Muscle layer of duodenum (tissue), 2 donors: ENCODE measurements at regions not wholly inside any gene's neighbourhood (a gene's known extent, or its start where the extent isn't known, plus 50 kb on each side); places are given as distances from the start of the nearest gene placed in this dataset.

Experiments
- H3K27ac ChIP-seq: one replicate; pipeline ENCODE4 v1.7.0; 2013; ENCODE audit warnings: mild to moderate bottlenecking, low read length
- H3K27me3 ChIP-seq: one replicate; pipeline ENCODE4 v1.7.0; 2013; ENCODE audit warnings: low read depth, mild to moderate bottlenecking, control low read depth, low read length
- H3K36me3 ChIP-seq, 2 donors: one replicate each; pipeline ENCODE4 v1.7.0; 2013; ENCODE audit warnings: low read length in 2 of 2, control low read depth in 1 of 2, mild to moderate bottlenecking in 1 of 2; ENCODE audit not compliant: insufficient read depth in 2 of 2, control insufficient read depth in 1 of 2
- H3K4me1 ChIP-seq, 2 donors: one replicate each; pipeline ENCODE4 v1.7.0; 2013; ENCODE audit warnings: low read length in 2 of 2, mild to moderate bottlenecking in 2 of 2, control low read depth in 1 of 2, moderate library complexity in 1 of 2; ENCODE audit not compliant: insufficient read depth in 2 of 2, control insufficient read depth in 1 of 2
- H3K4me3 ChIP-seq, 2 donors: one replicate each; pipeline ENCODE4 v1.7.0; 2013; ENCODE audit warnings: low read length in 2 of 2, low read depth in 1 of 2, mild to moderate bottlenecking in 1 of 2
- H3K9me3 ChIP-seq, 2 donors: one replicate each; pipeline ENCODE4 v1.7.0; 2013; ENCODE audit warnings: low read length in 2 of 2, control low read depth in 1 of 2, mild to moderate bottlenecking in 1 of 2; ENCODE audit not compliant: control insufficient read depth in 1 of 2
- donor health status: healthy.

DNA sequence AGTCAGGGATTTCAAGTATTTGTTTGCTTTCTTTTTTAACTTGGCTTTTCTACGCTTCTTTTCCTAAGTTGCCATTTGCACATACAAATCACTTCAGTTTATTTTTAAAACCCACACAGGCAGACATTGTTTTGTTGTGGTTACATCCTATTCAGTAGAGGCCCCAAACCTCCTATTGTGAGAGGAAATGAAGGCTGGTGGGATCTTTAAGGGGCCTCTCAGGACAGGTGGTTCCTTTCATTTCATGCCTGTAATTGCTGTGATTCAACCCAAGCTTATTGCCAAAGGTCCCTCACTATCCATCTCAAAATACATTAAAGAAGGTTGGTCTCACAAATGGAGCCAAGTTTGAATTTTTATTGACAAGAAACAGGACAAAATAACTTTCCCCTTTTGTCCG, 257.1 kb downstream of the ADAMTS20 start:
- H3K27me3 ChIP-seq: no peaks in the 10 kb centered on the region
- H3K4me3 ChIP-seq: no peak overlapping the region
- no peaks in the 10 kb centered on the region for H3K9me3 ChIP-seq
- H3K27ac ChIP-seq: no peak overlapping the region
- H3K36me3 ChIP-seq: no peaks in the 10 kb centered on the region
- no peaks in the 10 kb centered on the region for H3K4me1 ChIP-seq

DNA sequence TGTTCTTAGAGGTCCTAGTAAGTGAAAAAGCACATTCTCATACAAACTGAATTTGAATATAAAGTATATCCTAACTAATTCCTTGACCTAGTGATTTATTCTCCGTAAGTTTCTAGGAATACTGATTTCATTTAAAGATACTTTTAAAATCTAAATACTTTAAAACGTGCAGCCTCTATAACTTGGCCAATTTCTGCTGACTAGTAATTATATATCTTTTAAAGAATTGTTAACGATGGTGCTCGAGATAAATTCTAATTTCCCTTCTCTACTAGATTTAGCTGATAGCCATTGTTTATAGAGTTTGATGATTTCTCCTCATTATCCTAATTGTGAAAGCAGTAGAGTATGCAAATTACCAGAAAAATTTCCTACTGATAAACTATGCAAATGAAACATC, 257.9 kb downstream of the ADAMTS20 start:
- H3K4me3 ChIP-seq: no peak overlapping the region
- H3K9me3 ChIP-seq: no peaks in the 10 kb centered on the region
- no peak overlapping the region for H3K27ac ChIP-seq
- no peaks in the 10 kb centered on the region for H3K27me3 ChIP-seq
- H3K36me3 ChIP-seq: no peaks in the 10 kb centered on the region
- H3K4me1 ChIP-seq: peaks cover 0 to 1% of the 10 kb centered on the region in 2 donors

DNA sequence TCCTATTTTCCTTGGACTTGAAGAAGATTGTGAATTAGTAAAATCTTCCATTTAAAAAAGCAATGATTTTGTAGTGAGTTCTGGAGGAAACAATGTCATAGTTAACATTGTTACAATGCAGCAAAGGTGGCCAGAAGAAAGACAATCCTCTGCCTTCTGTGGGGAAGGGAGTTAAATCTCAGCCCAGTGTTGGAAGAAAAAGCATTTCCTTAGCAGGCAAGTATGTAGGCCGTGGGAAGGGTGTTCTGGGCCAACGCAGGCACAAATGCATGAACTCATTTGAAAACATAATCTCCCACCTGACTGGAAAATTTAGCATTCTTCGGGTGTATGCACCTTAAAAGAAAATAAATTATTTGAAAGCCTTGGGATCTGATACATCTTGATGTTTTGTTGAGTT, 258.6 kb downstream of the ADAMTS20 start:
- H3K36me3 ChIP-seq: no peaks in the 10 kb centered on the region
- H3K4me1 ChIP-seq: peaks cover 0 to 4% of the 10 kb centered on the region in 2 donors
- H3K4me3 ChIP-seq: no peak overlapping the region
- no peak overlapping the region for H3K27ac ChIP-seq
- H3K27me3 ChIP-seq: no peaks in the 10 kb centered on the region
- H3K9me3 ChIP-seq: no peaks in the 10 kb centered on the region

DNA sequence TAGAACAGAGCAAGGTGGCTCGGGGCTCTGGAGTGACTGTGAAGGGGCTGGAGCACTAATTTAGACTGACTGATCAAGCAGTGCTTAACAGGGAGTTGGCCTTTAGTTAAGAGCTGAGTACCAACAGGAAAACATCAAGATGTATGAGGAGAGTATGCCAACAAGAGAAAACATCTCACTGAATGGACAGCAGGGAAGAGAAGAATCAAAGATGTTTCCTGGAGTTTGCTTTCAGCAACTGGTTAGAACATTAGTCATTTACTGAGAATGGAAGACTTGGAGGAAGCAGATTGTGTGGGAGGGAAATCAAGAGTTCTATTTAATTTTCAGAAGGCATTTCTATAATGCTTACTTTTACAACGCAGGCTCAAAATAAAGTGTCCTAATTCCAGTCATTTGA, 259.3 kb downstream of the ADAMTS20 start:
- H3K9me3 ChIP-seq: no peaks in the 10 kb centered on the region
- peaks cover 0 to 4% of the 10 kb centered on the region in 2 donors for H3K4me1 ChIP-seq

DNA sequence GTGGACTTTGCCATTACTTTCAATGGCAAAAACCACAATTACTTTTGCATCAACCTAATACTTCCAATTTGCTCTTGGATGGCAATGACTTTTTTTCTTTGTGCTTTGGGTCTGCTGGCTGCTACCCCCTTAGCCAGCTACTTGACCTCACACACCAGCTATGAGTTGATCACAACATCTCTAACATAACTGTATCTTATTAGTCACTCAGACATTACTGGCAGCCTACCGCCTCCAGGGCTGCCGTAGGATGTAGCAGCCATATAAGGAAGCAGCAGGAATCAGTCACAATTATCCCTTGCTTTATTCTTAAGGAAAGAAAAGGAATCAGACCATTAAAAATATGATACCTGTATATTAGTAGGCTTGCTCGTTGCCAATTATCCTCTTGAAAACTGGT, 260.5 kb downstream of the ADAMTS20 start:
- Histone ChIP-seq H3K4me3 (no peak overlapping the region), H3K27ac (no peak overlapping the region), H3K4me1 (peaks cover 0 to 4% of the 10 kb centered on the region in 2 donors), H3K36me3 (no peaks in the 10 kb centered on the region), H3K9me3 (no peaks in the 10 kb centered on the region), H3K27me3 (no peaks in the 10 kb centered on the region)

More for the DNA sequence above, 259.3 kb downstream of the ADAMTS20 start:
- Histone ChIP-seq H3K4me3 (no peak overlapping the region), H3K27me3 (no peaks in the 10 kb centered on the region), H3K27ac (no peak overlapping the region), H3K36me3 (no peaks in the 10 kb centered on the region)

DNA sequence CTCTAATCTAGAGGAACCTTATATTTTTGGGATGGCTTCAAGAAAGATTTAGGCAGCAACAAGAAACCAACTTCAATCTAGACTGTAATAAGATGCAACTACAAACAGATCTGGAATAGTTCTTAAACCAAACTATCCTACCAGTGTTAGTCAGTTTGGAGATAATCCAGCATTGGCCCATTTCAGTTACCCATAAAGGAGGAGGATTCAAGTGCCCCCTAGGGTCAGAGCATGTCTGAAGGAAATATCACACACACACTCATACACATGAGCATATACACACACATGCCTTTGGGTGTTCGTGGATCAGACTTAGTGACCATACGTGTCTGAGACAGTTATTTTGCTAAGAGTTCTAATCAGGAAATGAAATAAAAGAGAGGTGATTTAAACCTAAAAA, 261.2 kb downstream of the ADAMTS20 start:
- H3K4me3 ChIP-seq: no peak overlapping the region
- H3K4me1 ChIP-seq: peaks cover 0 to 4% of the 10 kb centered on the region in 2 donors
- no peak overlapping the region for H3K27ac ChIP-seq
- H3K27me3 ChIP-seq: no peaks in the 10 kb centered on the region
- H3K36me3 ChIP-seq: no peaks in the 10 kb centered on the region
- H3K9me3 ChIP-seq: no peaks in the 10 kb centered on the region

DNA sequence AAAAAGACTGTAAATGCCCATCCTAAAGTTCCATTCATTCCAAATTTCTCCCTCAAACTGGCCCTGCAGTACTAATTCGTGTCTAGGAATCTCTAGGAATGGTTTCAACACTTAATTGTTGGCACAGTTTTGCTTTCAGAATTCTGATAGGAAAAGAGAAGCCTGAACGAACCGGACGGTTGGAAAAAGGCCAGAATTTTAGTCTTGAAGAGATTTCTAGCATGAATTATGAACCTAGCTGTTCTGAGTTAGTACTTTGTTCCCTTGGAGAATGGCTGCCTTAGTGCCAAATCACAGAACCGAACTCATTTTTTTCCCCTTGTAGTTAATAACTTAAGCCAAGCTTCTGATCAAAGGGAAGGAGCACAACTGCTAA, 262.6 kb downstream of the ADAMTS20 start:
- no peak overlapping the region for H3K27ac ChIP-seq
- peaks cover 0 to 4% of the 10 kb centered on the region in 2 donors for H3K4me1 ChIP-seq
- H3K4me3 ChIP-seq: peak overlapping the region; percentile 10 to 48
- H3K9me3 ChIP-seq: no peaks in the 10 kb centered on the region
- no peaks in the 10 kb centered on the region for H3K27me3 ChIP-seq
- H3K36me3 ChIP-seq: no peaks in the 10 kb centered on the region

DNA sequence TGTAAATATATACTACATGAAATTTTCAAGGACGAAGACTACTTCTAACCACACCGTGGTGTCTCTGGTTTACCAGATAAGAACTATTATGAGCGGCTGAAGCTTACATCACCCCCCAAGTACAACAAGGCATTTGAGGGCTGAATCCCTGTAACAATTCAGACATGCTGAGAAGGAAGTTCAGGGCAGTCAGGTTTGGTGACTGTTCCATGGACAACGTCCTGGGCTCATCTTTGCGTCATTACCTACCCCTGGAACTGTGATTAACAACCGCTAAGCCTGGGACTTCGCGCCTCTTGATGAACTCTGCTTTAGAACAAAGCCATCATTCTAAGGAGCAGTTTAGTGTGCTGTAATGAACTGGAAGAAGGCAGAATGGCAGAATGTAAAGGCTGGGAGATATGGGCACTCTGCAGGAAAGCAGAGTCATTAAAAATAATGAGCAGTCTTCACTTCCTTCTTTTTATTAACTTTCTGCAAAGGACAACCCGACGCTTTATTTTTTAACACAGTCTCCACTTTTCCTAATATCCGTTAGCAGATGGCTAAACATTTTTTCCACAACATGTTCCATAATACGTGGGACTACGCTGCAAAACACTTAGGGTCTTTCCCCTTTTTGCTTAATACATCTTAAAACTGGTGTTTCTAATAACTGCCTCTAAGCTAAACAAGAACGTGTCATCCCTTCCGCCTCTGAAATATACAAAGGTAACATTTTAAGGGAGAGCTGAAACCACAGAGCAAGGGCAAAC, 263.2 kb downstream of the ADAMTS20 start:
- Histone ChIP-seq H3K4me3 (peak overlapping the region; percentile 10 to 48), H3K27ac (no peak overlapping the region), H3K4me1 (peaks cover 0 to 4% of the 10 kb centered on the region in 2 donors)

DNA sequence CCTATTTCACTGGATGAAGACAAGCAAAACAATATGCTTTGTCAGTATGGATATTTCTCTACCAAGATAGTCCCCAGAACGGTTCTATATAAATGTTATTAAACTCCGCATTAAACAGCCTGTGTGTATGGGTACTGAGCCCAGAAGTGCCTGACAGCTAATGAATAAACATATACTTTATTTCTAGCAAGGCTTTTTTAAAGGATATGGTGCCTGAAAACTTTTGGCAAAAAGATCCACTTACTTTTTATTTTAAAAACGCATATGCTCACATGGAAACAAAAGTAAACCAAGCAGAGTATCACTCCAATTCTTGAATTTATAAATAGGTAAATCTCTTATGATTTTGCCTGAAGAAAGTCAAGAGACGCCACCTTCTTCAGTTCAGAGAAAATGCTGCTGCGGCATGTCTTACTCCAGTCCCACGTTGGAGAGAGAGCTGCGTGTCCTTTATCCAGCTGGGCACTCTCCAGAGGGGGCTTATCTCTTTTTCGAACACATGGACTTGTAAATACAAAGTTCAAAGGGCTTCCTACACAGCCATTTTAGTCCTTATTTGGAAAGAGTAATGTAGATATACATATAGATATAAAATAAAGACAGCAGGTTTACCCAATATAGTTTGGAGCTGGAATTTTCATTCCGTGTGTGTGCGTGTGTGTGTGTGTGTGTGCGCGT, 264.2 kb downstream of the ADAMTS20 start:
- Histone ChIP-seq H3K27ac (no peak overlapping the region), H3K27me3 (no peaks in the 10 kb centered on the region), H3K4me1 (peaks cover 0 to 4% of the 10 kb centered on the region in 2 donors), H3K9me3 (no peaks in the 10 kb centered on the region), H3K4me3 (no peak overlapping the region), H3K36me3 (no peaks in the 10 kb centered on the region)

More for the DNA sequence above, 263.2 kb downstream of the ADAMTS20 start:
- Histone ChIP-seq H3K27me3 (no peaks in the 10 kb centered on the region), H3K9me3 (no peaks in the 10 kb centered on the region), H3K36me3 (no peaks in the 10 kb centered on the region)

DNA sequence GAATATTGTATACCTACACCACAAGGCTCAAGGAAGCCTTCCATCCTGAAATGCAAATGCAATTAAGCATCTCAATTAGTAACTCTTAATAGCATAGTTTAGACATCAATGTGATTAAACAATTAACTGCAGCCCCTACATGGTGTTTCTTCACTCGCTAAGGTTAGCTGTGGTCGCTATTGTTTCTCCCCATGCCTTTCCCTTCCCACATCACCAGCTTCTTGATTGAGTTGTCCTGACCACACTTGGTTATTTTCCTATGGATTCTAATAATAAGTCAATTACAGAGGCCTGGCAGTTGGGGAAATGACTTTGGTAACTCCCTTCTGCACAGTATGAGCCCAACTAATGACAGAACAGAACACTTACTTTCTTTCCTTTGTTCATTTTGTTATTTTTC, 265.0 kb downstream of the ADAMTS20 start:
- no peak overlapping the region for H3K4me3 ChIP-seq
- no peaks in the 10 kb centered on the region for H3K9me3 ChIP-seq
- H3K27ac ChIP-seq: no peak overlapping the region
- no peaks in the 10 kb centered on the region for H3K36me3 ChIP-seq
- no peaks in the 10 kb centered on the region for H3K27me3 ChIP-seq
- H3K4me1 ChIP-seq: peaks cover 0 to 4% of the 10 kb centered on the region in 2 donors

DNA sequence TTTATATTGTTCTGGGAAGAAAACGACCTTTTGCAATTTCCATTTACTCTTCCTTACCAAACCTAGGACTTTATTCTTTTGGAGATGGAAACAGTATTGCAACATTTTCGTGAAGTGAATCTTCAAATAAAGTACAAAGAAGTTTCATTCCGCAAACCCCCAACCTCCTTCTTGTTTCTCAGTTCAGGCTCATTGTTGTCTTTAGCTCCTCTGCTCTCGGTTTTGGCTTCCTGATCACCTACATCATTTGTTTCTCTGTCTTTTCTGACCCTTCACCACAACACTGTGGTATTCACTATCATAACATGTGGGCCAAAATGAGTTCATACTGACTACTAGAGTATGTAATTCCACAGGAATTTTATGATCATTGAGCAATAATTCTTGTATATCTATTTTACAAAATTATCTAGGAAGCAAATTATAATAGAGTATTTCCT, 266.8 kb downstream of the ADAMTS20 start:
- Histone ChIP-seq H3K4me3 (no peak overlapping the region), H3K4me1 (peaks cover 0 to 4% of the 10 kb centered on the region in 2 donors), H3K9me3 (no peaks in the 10 kb centered on the region), H3K27me3 (no peaks in the 10 kb centered on the region), H3K36me3 (no peaks in the 10 kb centered on the region), H3K27ac (no peak overlapping the region)
